Ovary (tissue), 3 donors: ENCODE measurements at regions not wholly inside any gene's neighbourhood (a gene's known extent, or its start where the extent isn't known, plus 50 kb on each side); places are given as distances from the start of the nearest gene placed in this dataset.

Source experiments
- CTCF ChIP-seq, 3 donors: fragments of 450-650 bp in 2 of 3; fragments of 200-600 bp in 1 of 3; IDR thresholded peaks; one replicate each; pipeline versions ENCODE4 v1.5.1 to v1.8.0; 2016 to 2022; ENCODE audit warnings: antibody characterized with exemption in 3 of 3, mild to moderate bottlenecking in 1 of 3
- POLR2A ChIP-seq: fragments of 450-650 bp; IDR thresholded peaks from one replicate; pipeline ENCODE4 v1.6.1; 2017; ENCODE audit warnings: antibody characterized with exemption, mild to moderate bottlenecking, moderate library complexity
- donor health status: DM: no; HTN: no; CAD: no.

GRCh38 chr9:11902610-11903009, 790.6 kb upstream of the TYRP1 start:
- TF ChIP-seq POLR2A (no peak), CTCF (IDR thresholded peaks at IDR 0.05) (no peak)
